Right lobe of liver (tissue), 6 donors: ENCODE measurements at regions not wholly inside any gene's neighbourhood (a gene's known extent, or its start where the extent isn't known, plus 50 kb on each side); places are given as distances from the start of the nearest gene placed in this dataset.

Experiments
- ATAC-seq, 4 donors: fragments of 200-7000 bp; cut with Tn5 transposase; one replicate each; pipeline ENCODE4 v1.9.1; 2020; ENCODE audit warnings: mild to moderate bottlenecking in 4 of 4, moderate library complexity in 4 of 4
- DNase-seq, 3 donors: peaks; one replicate each; pipeline ENCODE4 v3.0.0-alpha.2; 2020
- H3K27ac ChIP-seq, 3 donors: fragments of 200-600 bp; one replicate each; pipeline ENCODE4 v1.8.0; 2022
- H3K27me3 ChIP-seq, 2 donors: fragments of 200-600 bp; one replicate each; pipeline ENCODE4 v1.8.0; 2022
- H3K36me3 ChIP-seq, 4 donors: fragments of 200-600 bp; sonication (generic) in 1 of 4; one replicate each; pipeline versions ENCODE4 v1.5.1 to v1.8.0; 2017 to 2022; ENCODE audit warnings: control low read depth in 1 of 4
- H3K4me1 ChIP-seq, 4 donors: fragments of 200-600 bp; sonication (generic) in 1 of 4; one replicate each; pipeline versions ENCODE4 v1.5.1 to v1.8.0; 2017 to 2022; ENCODE audit warnings: control low read depth in 1 of 4
- H3K4me3 ChIP-seq, 3 donors: fragments of 200-600 bp; one replicate each; pipeline ENCODE4 v1.8.0; 2022
- H3K9me3 ChIP-seq, 4 donors: fragments of 200-600 bp; sonication (generic) in 1 of 4; one replicate each; pipeline versions ENCODE4 v1.5.1 to v1.8.0; 2017 to 2022; ENCODE audit warnings: control low read depth in 1 of 4
- CTCF ChIP-seq, 4 donors: fragments of 200-600 bp in 3 of 4; fragments of 450-650 bp in 1 of 4; IDR thresholded peaks; one replicate each; pipeline versions ENCODE4 v1.5.1 to v1.8.0; 2016 to 2022; ENCODE audit warnings: antibody characterized with exemption in 4 of 4, mild to moderate bottlenecking in 2 of 4
- POLR2A ChIP-seq: fragments of 450-650 bp; IDR thresholded peaks from one replicate; pipeline ENCODE4 v1.6.1; 2017; ENCODE audit warnings: antibody characterized with exemption, mild to moderate bottlenecking
- WGBS: methylation state at CpG from one replicate; pipeline ENCODE4 v1.1.6; 2018; ENCODE audit warnings: low coverage, low lambda C conversion rate; ENCODE audit not compliant: insufficient coverage; ENCODE audit errors: missing lambda C conversion rate; 5-methylcytosine and 5-hydroxymethylcytosine counted together
- intact Hi-C, 2 donors: fragments of 100-400 bp; cut with DNase I; formaldehyde crosslinking; loops; one replicate each; pipeline versions ENCODE4 v1.11.2 to v1.14.1; 2022
- donor health status: DM: no; HTN: yes; CAD: no.
- donor health status: DM: no; HTN: no; CAD: no.
- donor health status: DM: no; HTN: no; CAD: no.
- donor health status: DM: no; HTN: yes; CAD: no.
- donor health status: DM: no; HTN: yes; CAD: no.

DNA sequence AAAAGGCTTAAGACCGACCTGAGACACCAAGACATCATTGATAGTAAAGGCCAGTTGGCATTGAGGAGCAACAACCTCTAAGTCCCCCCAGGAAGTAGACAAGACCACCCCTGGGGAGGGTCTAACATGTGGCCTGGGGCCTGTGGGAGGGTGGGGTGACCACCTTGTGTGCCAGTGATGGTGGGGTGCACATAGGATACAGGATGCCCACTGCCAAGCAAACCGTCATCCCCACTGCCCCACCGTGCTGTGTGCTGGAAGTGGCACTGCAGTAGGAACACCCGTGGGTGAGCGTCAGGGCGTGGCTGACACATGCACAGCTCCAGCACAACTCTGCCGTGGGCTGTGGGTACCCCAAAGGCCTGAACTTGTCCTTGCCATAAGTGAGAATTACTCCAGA lies 84.3 kb upstream of the LGALSL start:
- no peak for DNase-seq
- H3K36me3 ChIP-seq: no peaks in the 10 kb centered on the region
- ATAC-seq: no peak
- H3K27ac ChIP-seq: no peak overlapping the region
- intact Hi-C loops: no loop called here
- H3K4me3 ChIP-seq: no peak overlapping the region
- H3K4me1 ChIP-seq: peaks cover 0 to 2% (median 0%) of the 10 kb centered on the region in 4 donors
- TF ChIP-seq CTCF (IDR thresholded peaks at IDR 0.05) (no peak), POLR2A (no peak)
- no peaks in the 10 kb centered on the region for H3K9me3 ChIP-seq
- H3K27me3 ChIP-seq: no peaks in the 10 kb centered on the region
- 84% methylated on average over 2 of the region's 7 CpGs for WGBS

DNA sequence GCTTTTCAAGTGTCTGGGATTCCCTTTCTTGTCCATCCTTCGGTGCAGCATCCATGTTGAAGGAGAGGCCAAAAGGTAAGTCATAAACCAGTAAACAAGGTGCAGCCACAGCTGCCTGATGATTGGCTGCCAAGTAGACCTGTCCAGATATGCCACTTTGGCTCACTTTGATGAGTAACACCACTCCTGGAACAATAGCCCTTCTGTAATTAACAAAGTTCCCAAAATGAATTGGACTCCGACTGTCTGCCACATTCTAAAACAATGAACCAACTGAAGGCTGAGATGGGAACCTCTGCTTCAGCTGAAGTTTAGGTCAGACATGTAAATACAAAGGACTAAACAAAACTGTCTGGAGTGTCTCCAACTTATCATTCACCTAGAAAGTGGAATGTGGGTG lies 82.2 kb upstream of the LGALSL start:
- no peaks in the 10 kb centered on the region for H3K27me3 ChIP-seq
- peaks cover 0 to 8% (median 0%) of the 10 kb centered on the region in 4 donors for H3K4me1 ChIP-seq
- no peaks in the 10 kb centered on the region for H3K9me3 ChIP-seq
- H3K27ac ChIP-seq: no peak overlapping the region
- H3K36me3 ChIP-seq: no peaks in the 10 kb centered on the region
- H3K4me3 ChIP-seq: no peak overlapping the region
- TF ChIP-seq POLR2A (no peak), CTCF (IDR thresholded peaks at IDR 0.05) (no peak)
- DNase-seq (no peak), ATAC-seq (no peak)
- 94% methylated on average over 2 of the region's 2 CpGs for WGBS
- intact Hi-C loops: no loop called here

DNA sequence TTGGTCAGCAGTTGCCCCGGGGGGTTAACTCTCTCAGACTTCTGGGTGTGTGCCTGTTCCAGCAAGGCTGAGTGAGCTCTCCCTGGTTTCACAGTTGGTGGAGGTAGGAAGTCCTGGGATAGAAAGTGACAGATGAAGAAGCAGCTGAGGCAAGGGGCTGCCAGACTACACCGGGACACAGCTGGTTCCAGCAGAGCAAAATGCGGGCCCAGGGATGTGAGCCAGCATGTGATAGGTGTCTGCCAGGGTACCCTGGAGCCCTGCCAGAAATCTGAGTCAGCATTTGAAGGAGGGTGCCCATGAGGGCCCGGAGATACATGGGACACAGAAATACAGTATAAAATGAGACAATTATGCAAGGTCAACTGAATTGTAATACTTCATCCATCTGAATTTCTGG lies 79.3 kb upstream of the LGALSL start:
- intact Hi-C loops: no loop called here
- ATAC-seq (peak; percentile 70 to 84 (median 78)), DNase-seq (peak; percentile 54 to 76 (median 65))
- Histone ChIP-seq H3K27ac (no peak overlapping the region), H3K9me3 (no peaks in the 10 kb centered on the region), H3K4me3 (no peak overlapping the region), H3K36me3 (no peaks in the 10 kb centered on the region), H3K4me1 (peaks cover 0 to 8% (median 0%) of the 10 kb centered on the region in 4 donors), H3K27me3 (no peaks in the 10 kb centered on the region)
- 23% methylated on average over 2 of the region's 4 CpGs for WGBS
- no peak for TF ChIP-seq CTCF (IDR thresholded peaks at IDR 0.05)
- no peak for TF ChIP-seq POLR2A

DNA sequence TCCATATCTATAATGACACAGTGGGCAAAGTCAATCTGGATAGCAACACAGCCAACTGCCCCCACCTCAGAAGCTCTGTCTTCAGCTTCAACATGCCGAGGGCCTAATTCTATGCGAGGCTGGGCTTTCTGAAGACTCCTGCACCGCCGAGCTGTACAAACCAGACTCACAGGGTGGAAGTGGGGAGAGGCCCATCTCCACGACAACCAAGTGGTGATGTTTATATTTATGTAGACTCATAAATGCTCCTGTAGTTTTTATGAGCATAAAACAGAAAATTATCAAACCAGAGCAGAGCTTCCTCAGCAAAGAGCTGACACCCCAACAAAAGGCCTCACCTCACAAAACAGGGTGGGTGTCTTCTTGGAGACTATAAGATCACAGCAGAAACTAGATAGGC lies 77.0 kb upstream of the LGALSL start:
- Histone ChIP-seq H3K27me3 (no peaks in the 10 kb centered on the region), H3K27ac (no peak overlapping the region), H3K36me3 (no peaks in the 10 kb centered on the region), H3K4me1 (peaks cover 0 to 8% (median 0%) of the 10 kb centered on the region in 4 donors), H3K9me3 (no peaks in the 10 kb centered on the region), H3K4me3 (no peak overlapping the region)
- ATAC-seq (no peak), DNase-seq (no peak)
- WGBS: 97% methylated on average over 5 of the region's 5 CpGs
- TF ChIP-seq CTCF (IDR thresholded peaks at IDR 0.05) (no peak), POLR2A (no peak)
- intact Hi-C loops: no loop called here

GRCh38 chr2:64379186-64379585 lies 74.8 kb upstream of the LGALSL start:
- 79% methylated on average over 5 of the region's 7 CpGs for WGBS
- Histone ChIP-seq H3K9me3 (no peaks in the 10 kb centered on the region), H3K4me1 (peaks cover 0 to 8% (median 0%) of the 10 kb centered on the region in 4 donors), H3K36me3 (no peaks in the 10 kb centered on the region), H3K27me3 (no peaks in the 10 kb centered on the region), H3K27ac (no peak overlapping the region), H3K4me3 (no peak overlapping the region)
- TF ChIP-seq CTCF (IDR thresholded peaks at IDR 0.05) (no peak), POLR2A (no peak)
- DNase-seq (no peak), ATAC-seq (no peak)
- intact Hi-C loops: no loop called here
